Thymus (tissue), 11 donors: ENCODE measurements at regions not wholly inside any gene's neighbourhood (a gene's known extent, or its start where the extent isn't known, plus 50 kb on each side); places are given as distances from the start of the nearest gene placed in this dataset.
"Not testable (repeated sequence)": the region's sequence is repeated elsewhere in the genome, so short reads cannot be mapped to it uniquely, and the experiment has no call there.

Experiments
- DNase-seq, 9 donors: peaks; one replicate each; pipeline ENCODE4 v3.0.0-alpha.2; 2013; ENCODE audit warnings: low spot score in 9 of 9, low read depth in 6 of 9, missing footprints in 1 of 9
- H3K27ac ChIP-seq, 2 donors: one replicate each; pipeline ENCODE4 v1.5.1; 2013; ENCODE audit warnings: control low read depth in 1 of 2, low read depth in 1 of 2, low read length in 1 of 2, mild to moderate bottlenecking in 1 of 2, moderate library complexity in 1 of 2
- H3K27me3 ChIP-seq, 2 donors: one replicate each; pipeline ENCODE4 v1.5.1; 2013; ENCODE audit warnings: low read length in 1 of 2; ENCODE audit not compliant: control insufficient read depth in 2 of 2, insufficient read depth in 1 of 2
- H3K36me3 ChIP-seq, 2 donors: one replicate each; pipeline ENCODE4 v1.5.1; 2013; ENCODE audit warnings: low read length in 1 of 2, mild to moderate bottlenecking in 1 of 2, moderate library complexity in 1 of 2; ENCODE audit not compliant: control insufficient read depth in 2 of 2, insufficient read depth in 2 of 2
- H3K4me1 ChIP-seq, 2 donors: one replicate each; pipeline ENCODE4 v1.5.1; 2013; ENCODE audit warnings: low read length in 2 of 2; ENCODE audit not compliant: control insufficient read depth in 2 of 2, insufficient read depth in 2 of 2
- H3K4me3 ChIP-seq, 2 donors: one replicate each; pipeline ENCODE4 v1.5.1; 2013; ENCODE audit warnings: low read length in 2 of 2, control low read depth in 1 of 2, mild to moderate bottlenecking in 1 of 2
- H3K9me3 ChIP-seq, 2 donors: one replicate each; pipeline ENCODE4 v1.5.1; 2013; ENCODE audit warnings: low read length in 1 of 2, mild to moderate bottlenecking in 1 of 2; ENCODE audit not compliant: control insufficient read depth in 2 of 2, insufficient read depth in 1 of 2
- WGBS: extraction: QIAGEN DNeasy Blood & Tissue Kit; methylation state at CpG from one replicate; pipeline ENCODE4 v1.1.7; 2013; 5-methylcytosine and 5-hydroxymethylcytosine counted together
- donor health status: healthy.

GRCh38 chr6:76876922-76877553 is 586.3 kb downstream of the HTR1B start:
- WGBS, result 71% methylated on average over 9 of the region's 10 CpGs
- H3K4me1 ChIP-seq, result no peaks in the 10 kb centered on the region

GRCh38 chr6:76876430-76876829 is 586.9 kb downstream of the HTR1B start:
- H3K27me3 ChIP-seq, H3K36me3 ChIP-seq, H3K9me3 ChIP-seq, H3K27ac ChIP-seq, H3K4me1 ChIP-seq, DNase-seq, H3K4me3 ChIP-seq: not testable (repeated sequence)
- WGBS, result 81% methylated on average over 13 of the region's 18 CpGs

More at GRCh38 chr6:76876922-76877553, 586.3 kb downstream of the HTR1B start:
- Histone ChIP-seq H3K9me3 (no peaks in the 10 kb centered on the region), H3K4me3 (no peak overlapping the region), H3K27me3 (no peaks in the 10 kb centered on the region), H3K27ac (no peak overlapping the region), H3K36me3 (no peaks in the 10 kb centered on the region)
- DNase-seq, result no peak

GRCh38 chr6:76867182-76867581 is 596.1 kb downstream of the HTR1B start:
- Histone ChIP-seq H3K27me3 (no peaks in the 10 kb centered on the region), H3K27ac (no peak overlapping the region), H3K36me3 (no peaks in the 10 kb centered on the region), H3K4me3 (no peak overlapping the region), H3K9me3 (no peaks in the 10 kb centered on the region), H3K4me1 (no peaks in the 10 kb centered on the region)
- DNase-seq, result no peak
- 70% methylated on average over 3 of the region's 3 CpGs for WGBS

- Histone ChIP-seq H3K9me3 (no peaks in the 10 kb centered on the region), H3K4me1 (no peaks in the 10 kb centered on the region), H3K27me3 (no peaks in the 10 kb centered on the region), H3K27ac (no peak overlapping the region), H3K36me3 (no peaks in the 10 kb centered on the region), H3K4me3 (no peak overlapping the region)
- DNase-seq, result no peak
- WGBS, result 88% methylated on average over 5 of the region's 5 CpGs
Observed at GRCh38 chr6:76866091-76866915, 597.0 kb downstream of the HTR1B start.

GRCh38 chr6:76862936-76863335 is 600.4 kb downstream of the HTR1B start:
- Histone ChIP-seq H3K27ac (no peak overlapping the region), H3K4me3 (no peak overlapping the region), H3K27me3 (no peaks in the 10 kb centered on the region), H3K9me3 (no peaks in the 10 kb centered on the region), H3K36me3 (no peaks in the 10 kb centered on the region), H3K4me1 (no peaks in the 10 kb centered on the region)
- DNase-seq, result no peak
- 43% methylated on average over 1 of the region's 1 CpG for whole genome bisulfite sequencing

GRCh38 chr6:76861403-76861802 is 601.9 kb downstream of the HTR1B start:
- Histone ChIP-seq H3K27me3 (no peaks in the 10 kb centered on the region), H3K36me3 (no peaks in the 10 kb centered on the region), H3K9me3 (no peaks in the 10 kb centered on the region), H3K27ac (no peak overlapping the region), H3K4me1 (no peaks in the 10 kb centered on the region), H3K4me3 (no peak overlapping the region)
- no peak for DNase-seq
- WGBS, result 59% methylated on average over 2 of the region's 2 CpGs

GRCh38 chr6:76856065-76856464 is 607.2 kb downstream of the HTR1B start:
- WGBS, result 92% methylated on average over 5 of the region's 5 CpGs
- DNase-seq, result no peak
- no peaks in the 10 kb centered on the region for H3K27me3 ChIP-seq
- H3K4me3 ChIP-seq, result no peak overlapping the region
- no peaks in the 10 kb centered on the region for H3K36me3 ChIP-seq
- no peak overlapping the region for H3K27ac ChIP-seq
- no peaks in the 10 kb centered on the region for H3K9me3 ChIP-seq
- H3K4me1 ChIP-seq, result no peaks in the 10 kb centered on the region

- no peak overlapping the region for H3K27ac ChIP-seq
- WGBS, result 76% methylated on average over 1 of the region's 1 CpG
- H3K36me3 ChIP-seq, result no peaks in the 10 kb centered on the region
- H3K27me3 ChIP-seq, result no peaks in the 10 kb centered on the region
- no peak for DNase-seq
- H3K4me3 ChIP-seq, result no peak overlapping the region
- H3K9me3 ChIP-seq, result no peaks in the 10 kb centered on the region
- H3K4me1 ChIP-seq, result no peaks in the 10 kb centered on the region
Observed at GRCh38 chr6:76852776-76853175, 610.5 kb downstream of the HTR1B start.

GRCh38 chr6:76849274-76849970 is 613.9 kb downstream of the HTR1B start:
- not testable (repeated sequence) for H3K4me3 ChIP-seq, H3K27ac ChIP-seq, H3K9me3 ChIP-seq, H3K4me1 ChIP-seq, H3K36me3 ChIP-seq, DNase-seq, H3K27me3 ChIP-seq
- 87% methylated on average over 9 of the region's 9 CpGs for WGBS
